ENCODE measurements at regions not wholly inside any gene's neighbourhood (a gene's known extent, or its start where the extent isn't known, plus 50 kb on each side); places are given as distances from the start of the nearest gene placed in this dataset.

- no peak overlapping the region for H3K9ac ChIP-seq
- H3K4me3 ChIP-seq (ENCODE audit: low read depth, low read length) = no peak overlapping the region
- H3K27ac ChIP-seq = no peak overlapping the region
These were observed 145.0 kb downstream of the CCDC34 start for GRCh38 chr11:27217948-27218420.

GRCh38 chr11:27217496-27217895, 145.5 kb downstream of the CCDC34 start:
- Histone ChIP-seq H3K9me3 (ENCODE audit: control insufficient read depth, low read length) (no peaks in the 10 kb centered on the region), H3K4me2 (ENCODE audit: low read length) (no peak overlapping the region), H3K79me2 (no peaks in the 10 kb centered on the region), H3K4me3 (ENCODE audit: low read depth, low read length) (no peak overlapping the region), H3K27ac (no peak overlapping the region), H3K36me3 (ENCODE audit: control insufficient read depth, insufficient read depth, low read length) (no peaks in the 10 kb centered on the region), H2AFZ (no peak overlapping the region), H3K4me1 (no peaks in the 10 kb centered on the region), H3K27me3 (ENCODE audit: control insufficient read depth, insufficient read depth, low read length) (no peaks in the 10 kb centered on the region), H3K9ac (no peak overlapping the region)
- no peak for TF ChIP-seq CTCF (IDR thresholded peaks at IDR 0.05)

More at GRCh38 chr11:27217948-27218420, 145.0 kb downstream of the CCDC34 start:
- Histone ChIP-seq H3K27me3 (ENCODE audit: control insufficient read depth, insufficient read depth, low read length) (no peaks in the 10 kb centered on the region), H2AFZ (no peak overlapping the region), H3K79me2 (no peaks in the 10 kb centered on the region), H3K36me3 (ENCODE audit: control insufficient read depth, insufficient read depth, low read length) (no peaks in the 10 kb centered on the region), H3K9me3 (ENCODE audit: control insufficient read depth, low read length) (no peaks in the 10 kb centered on the region), H3K4me2 (ENCODE audit: low read length) (no peak overlapping the region), H3K4me1 (no peaks in the 10 kb centered on the region)
- no peak for TF ChIP-seq CTCF (IDR thresholded peaks at IDR 0.05)

- H2AFZ ChIP-seq = no peak overlapping the region
- H3K27ac ChIP-seq = no peak overlapping the region
- H3K4me3 ChIP-seq (ENCODE audit: low read depth, low read length) = no peak overlapping the region
- no peak overlapping the region for H3K9ac ChIP-seq
- no peak for TF ChIP-seq CTCF (IDR thresholded peaks at IDR 0.05)
- no peak overlapping the region for H3K4me2 ChIP-seq (ENCODE audit: low read length)
- H3K27me3 ChIP-seq (ENCODE audit: control insufficient read depth, insufficient read depth, low read length) = no peaks in the 10 kb centered on the region
- no peaks in the 10 kb centered on the region for H3K9me3 ChIP-seq (ENCODE audit: control insufficient read depth, low read length)
- H3K36me3 ChIP-seq (ENCODE audit: control insufficient read depth, insufficient read depth, low read length) = no peaks in the 10 kb centered on the region
- no peaks in the 10 kb centered on the region for H3K79me2 ChIP-seq
- H3K4me1 ChIP-seq = no peaks in the 10 kb centered on the region
These were observed 146.5 kb downstream of the CCDC34 start for GRCh38 chr11:27216270-27217149.

- no peak overlapping the region for H3K4me2 ChIP-seq (ENCODE audit: low read length)
- H3K9me3 ChIP-seq (ENCODE audit: control insufficient read depth, low read length) = no peaks in the 10 kb centered on the region
- H3K4me3 ChIP-seq (ENCODE audit: low read depth, low read length) = no peak overlapping the region
- no peaks in the 10 kb centered on the region for H3K27me3 ChIP-seq (ENCODE audit: control insufficient read depth, insufficient read depth, low read length)
- no peak for TF ChIP-seq CTCF (IDR thresholded peaks at IDR 0.05)
- no peak overlapping the region for H3K9ac ChIP-seq
- H2AFZ ChIP-seq = no peak overlapping the region
- no peaks in the 10 kb centered on the region for H3K79me2 ChIP-seq
- H3K27ac ChIP-seq = no peak overlapping the region
- no peaks in the 10 kb centered on the region for H3K36me3 ChIP-seq (ENCODE audit: control insufficient read depth, insufficient read depth, low read length)
- H3K4me1 ChIP-seq = no peaks in the 10 kb centered on the region
These were observed 147.3 kb downstream of the CCDC34 start for GRCh38 chr11:27215471-27216269.

Data from parathyroid adenoma (tissue), 2 donors.